ENCODE measurements at regions not wholly inside any gene's neighbourhood (a gene's known extent, or its start where the extent isn't known, plus 50 kb on each side); places are given as distances from the start of the nearest gene placed in this dataset.

- TF ChIP-seq, protein P1, sequence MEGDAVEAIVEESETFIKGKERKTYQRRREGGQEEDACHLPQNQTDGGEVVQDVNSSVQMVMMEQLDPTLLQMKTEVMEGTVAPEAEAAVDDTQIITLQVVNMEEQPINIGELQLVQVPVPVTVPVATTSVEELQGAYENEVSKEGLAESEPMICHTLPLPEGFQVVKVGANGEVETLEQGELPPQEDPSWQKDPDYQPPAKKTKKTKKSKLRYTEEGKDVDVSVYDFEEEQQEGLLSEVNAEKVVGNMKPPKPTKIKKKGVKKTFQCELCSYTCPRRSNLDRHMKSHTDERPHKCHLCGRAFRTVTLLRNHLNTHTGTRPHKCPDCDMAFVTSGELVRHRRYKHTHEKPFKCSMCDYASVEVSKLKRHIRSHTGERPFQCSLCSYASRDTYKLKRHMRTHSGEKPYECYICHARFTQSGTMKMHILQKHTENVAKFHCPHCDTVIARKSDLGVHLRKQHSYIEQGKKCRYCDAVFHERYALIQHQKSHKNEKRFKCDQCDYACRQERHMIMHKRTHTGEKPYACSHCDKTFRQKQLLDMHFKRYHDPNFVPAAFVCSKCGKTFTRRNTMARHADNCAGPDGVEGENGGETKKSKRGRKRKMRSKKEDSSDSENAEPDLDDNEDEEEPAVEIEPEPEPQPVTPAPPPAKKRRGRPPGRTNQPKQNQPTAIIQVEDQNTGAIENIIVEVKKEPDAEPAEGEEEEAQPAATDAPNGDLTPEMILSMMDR (IDR thresholded peaks at IDR 0.05): no peak
- no peak for TF ChIP-seq EP300 (IDR thresholded peaks at IDR 0.05)
Observed at GRCh38 chr6:51509597-51509996, 577.8 kb downstream of the PKHD1 start.
